Liver (tissue), 3 donors: ENCODE measurements at regions not wholly inside any gene's neighbourhood (a gene's known extent, or its start where the extent isn't known, plus 50 kb on each side); places are given as distances from the start of the nearest gene placed in this dataset.

Experiments used
- CTCF ChIP-seq: fragments of 150-350 bp; IDR thresholded peaks from 2 replicates; pipeline ENCODE4 v1.5.1; 2017; ENCODE audit warnings: improper control_type of control experiment, low read depth, low read length; ENCODE audit not compliant: missing input control
- GABPA ChIP-seq, 2 donors: IDR thresholded peaks in 1 of 2; conservative IDR thresholded peaks in 1 of 2; 2 replicates each; pipeline ENCODE4 v1.6.1; 2016; ENCODE audit warnings: antibody characterized with exemption in 2 of 2, mild to moderate bottlenecking in 1 of 2, moderate library complexity in 1 of 2
- JUND ChIP-seq, 2 donors: IDR thresholded peaks; 2 replicates each; pipeline ENCODE4 v1.6.1; 2016; ENCODE audit warnings: antibody characterized with exemption in 2 of 2
- MAX ChIP-seq: IDR thresholded peaks from 2 replicates; pipeline ENCODE4 v1.6.1; 2016; ENCODE audit warnings: antibody characterized with exemption
- RAD21 ChIP-seq, 2 donors: IDR thresholded peaks; 2 replicates each; pipeline ENCODE4 v1.6.1; 2016; ENCODE audit warnings: antibody characterized with exemption in 2 of 2, mild to moderate bottlenecking in 2 of 2
- REST ChIP-seq: IDR thresholded peaks from 2 replicates; pipeline ENCODE4 v1.6.1; 2016; ENCODE audit warnings: antibody characterized with exemption, mild to moderate bottlenecking
- YY1 ChIP-seq: IDR thresholded peaks from 2 replicates; pipeline ENCODE4 v1.6.1; 2016; ENCODE audit warnings: antibody characterized with exemption, mild to moderate bottlenecking
- donor health status: healthy.
- donor health status: healthy.

GRCh38 chr3:164732166-164732565, 346.1 kb downstream of the SI start:
- TF ChIP-seq REST (no peak), RAD21 (IDR thresholded peaks at IDR 0.05) (no peak), CTCF (no peak), MAX (no peak), GABPA (IDR thresholded peaks at IDR 0.05 in 1 of 2, conservative IDR thresholded peaks at IDR 0.05 in 1 of 2) (no peak), YY1 (no peak), JUND (IDR thresholded peaks at IDR 0.05) (no peak)
